Loucy (cell line): ENCODE measurements at regions not wholly inside any gene's neighbourhood (a gene's known extent, or its start where the extent isn't known, plus 50 kb on each side); places are given as distances from the start of the nearest gene placed in this dataset.

Experiments
- H2AFZ ChIP-seq: fragments of 200-600 bp; sonication (generic); 2 replicates; pipeline ENCODE4 v1.6.0; 2016; ENCODE audit warnings: antibody characterized with exemption, mild to moderate bottlenecking, low read length, moderate library complexity
- H3F3A ChIP-seq: fragments of 200-600 bp; 2 replicates; pipeline ENCODE4 v1.6.0; 2016; ENCODE audit warnings: antibody characterized with exemption, low read depth, mild to moderate bottlenecking
- H3K27me3 ChIP-seq: fragments of 200-600 bp; sonication (generic); 2 replicates; pipeline ENCODE4 v1.6.1; 2014; ENCODE audit warnings: low read length, mild to moderate bottlenecking; ENCODE audit not compliant: insufficient read depth, poor library complexity, severe bottlenecking
- H3K36me3 ChIP-seq: fragments of 200-600 bp; sonication (generic); 2 replicates; pipeline ENCODE4 v1.6.1; 2016; ENCODE audit warnings: low read length; ENCODE audit not compliant: insufficient read depth
- H3K4me1 ChIP-seq: fragments of 200-600 bp; sonication (generic); 2 replicates; pipeline ENCODE4 v1.5.1; 2014; ENCODE audit warnings: low read length, mild to moderate bottlenecking; ENCODE audit not compliant: insufficient read depth, poor library complexity, severe bottlenecking
- H3K4me2 ChIP-seq: fragments of 200-600 bp; sonication (generic); 2 replicates; pipeline ENCODE4 v1.6.0; 2014; ENCODE audit warnings: antibody characterized with exemption, low read length, low read depth, mild to moderate bottlenecking; ENCODE audit not compliant: poor library complexity, severe bottlenecking
- H3K4me3 ChIP-seq: fragments of 200-600 bp; sonication (generic); 2 replicates; pipeline ENCODE4 v1.5.1; 2014; ENCODE audit warnings: low read length, mild to moderate bottlenecking, mixed read lengths; ENCODE audit not compliant: poor library complexity, severe bottlenecking
- H3K79me2 ChIP-seq: fragments of 200-600 bp; sonication (generic); 2 replicates; pipeline ENCODE4 v1.6.1; 2014; ENCODE audit warnings: low read length; ENCODE audit not compliant: insufficient read depth
- H3K9ac ChIP-seq: fragments of 200-600 bp; sonication (generic); 2 replicates; pipeline ENCODE4 v1.6.0; 2014; ENCODE audit warnings: mild to moderate bottlenecking, low read depth, low read length, moderate library complexity; ENCODE audit not compliant: poor library complexity, severe bottlenecking
- H3K9me2 ChIP-seq: fragments of 200-600 bp; sonication (generic); replicated peaks from 2 replicates; pipeline ENCODE4 v1.6.1; 2016; ENCODE audit warnings: low read depth, low read length, mixed read lengths
- H3K9me3 ChIP-seq: fragments of 200-600 bp; sonication (generic); 2 replicates; pipeline ENCODE4 v1.6.1; 2014; ENCODE audit warnings: mild to moderate bottlenecking, antibody characterized with exemption, low read length, low read depth; ENCODE audit not compliant: insufficient read depth
- H4K20me1 ChIP-seq: fragments of 200-600 bp; sonication (generic); 2 replicates; pipeline ENCODE4 v1.6.0; 2014; ENCODE audit warnings: antibody characterized with exemption, low read length, mild to moderate bottlenecking; ENCODE audit not compliant: insufficient read depth, poor library complexity, severe bottlenecking
- CTCF ChIP-seq: fragments of 200-600 bp; sonication (generic); conservative IDR thresholded peaks from 2 replicates; pipeline ENCODE4 v1.5.1; 2014; ENCODE audit warnings: mild to moderate bottlenecking, antibody characterized with exemption, low read length
- EZH2phosphoT487 ChIP-seq: fragments of 200-600 bp; IDR thresholded peaks from 2 replicates; pipeline ENCODE4 v1.6.1; 2018; ENCODE audit warnings: antibody characterized with exemption, mild to moderate bottlenecking, moderate library complexity, borderline replicate concordance

- Histone ChIP-seq H3K9me3 (no peaks in the 10 kb centered on the region), H3K4me1 (no peaks in the 10 kb centered on the region), H3K27me3 (no peaks in the 10 kb centered on the region), H3K79me2 (no peaks in the 10 kb centered on the region), H4K20me1 (no peaks in the 10 kb centered on the region), H3K9me2 (no peaks in the 10 kb centered on the region), H3K4me3 (no peak overlapping the region), H3K4me2 (no peak overlapping the region), H2AFZ (no peak overlapping the region), H3K9ac (no peak overlapping the region), H3K36me3 (no peaks in the 10 kb centered on the region), H3F3A (no peaks in the 10 kb centered on the region)
- TF ChIP-seq CTCF, result no peak
Observed at GRCh38 chr9:89674667-89675057, 69.8 kb downstream of the GADD45G start.

- no peak overlapping the region for H2AFZ ChIP-seq
- no peaks in the 10 kb centered on the region for H3K9me2 ChIP-seq
- no peaks in the 10 kb centered on the region for H3K79me2 ChIP-seq
- H3K4me2 ChIP-seq, result no peak overlapping the region
- H3K9me3 ChIP-seq, result no peaks in the 10 kb centered on the region
- no peaks in the 10 kb centered on the region for H3F3A ChIP-seq
- H4K20me1 ChIP-seq, result no peaks in the 10 kb centered on the region
- H3K36me3 ChIP-seq, result no peaks in the 10 kb centered on the region
- no peaks in the 10 kb centered on the region for H3K27me3 ChIP-seq
- no peak overlapping the region for H3K4me3 ChIP-seq
- TF ChIP-seq CTCF, result no peak
- no peak for TF ChIP-seq EZH2phosphoT487
- no peak overlapping the region for H3K9ac ChIP-seq
- H3K4me1 ChIP-seq, result no peaks in the 10 kb centered on the region
Observed at GRCh38 chr9:89675058-89675742, 70.4 kb downstream of the GADD45G start.

GRCh38 chr9:89676281-89676680, 71.5 kb downstream of the GADD45G start:
- H3F3A ChIP-seq, result no peaks in the 10 kb centered on the region
- H3K4me1 ChIP-seq, result no peaks in the 10 kb centered on the region
- no peak overlapping the region for H3K4me3 ChIP-seq
- no peaks in the 10 kb centered on the region for H3K9me2 ChIP-seq
- H3K4me2 ChIP-seq, result no peak overlapping the region
- no peaks in the 10 kb centered on the region for H3K9me3 ChIP-seq
- no peaks in the 10 kb centered on the region for H4K20me1 ChIP-seq
- no peak overlapping the region for H2AFZ ChIP-seq
- TF ChIP-seq CTCF (no peak), EZH2phosphoT487 (no peak)
- no peaks in the 10 kb centered on the region for H3K79me2 ChIP-seq
- H3K27me3 ChIP-seq, result no peaks in the 10 kb centered on the region
- H3K9ac ChIP-seq, result no peak overlapping the region
- H3K36me3 ChIP-seq, result no peaks in the 10 kb centered on the region
